ENCODE measurements at regions not wholly inside any gene's neighbourhood (a gene's known extent, or its start where the extent isn't known, plus 50 kb on each side); places are given as distances from the start of the nearest gene placed in this dataset.

GRCh38 chr15:35854316-35854715 is 308.4 kb upstream of the DPH6 start:
- TF ChIP-seq CTCF (IDR thresholded peaks at IDR 0.05), result no peak
- ATAC-seq (no peak), DNase-seq (no peak)
- H3K9me3 ChIP-seq, result no peaks in the 10 kb centered on the region
- no peaks in the 10 kb centered on the region for H3K36me3 ChIP-seq
- no peaks in the 10 kb centered on the region for H3K4me1 ChIP-seq
- H3K27me3 ChIP-seq (ENCODE audit: low read depth), result no peaks in the 10 kb centered on the region
- intact Hi-C loops (cut with DNase I), result no loop called here
- H3K4me3 ChIP-seq, result no peak overlapping the region
- no peak overlapping the region for H3K27ac ChIP-seq

- TF ChIP-seq CTCF (IDR thresholded peaks at IDR 0.05), result no peak
- Histone ChIP-seq H3K4me3 (no peak overlapping the region), H3K36me3 (no peaks in the 10 kb centered on the region), H3K27me3 (ENCODE audit: low read depth) (no peaks in the 10 kb centered on the region), H3K4me1 (no peaks in the 10 kb centered on the region), H3K9me3 (no peaks in the 10 kb centered on the region), H3K27ac (no peak overlapping the region)
- no peak for DNase-seq
- no peak for ATAC-seq
- intact Hi-C loops (cut with DNase I), result no loop called here
Measured at GRCh38 chr15:35857567-35858226, 311.7 kb upstream of the DPH6 start.

GRCh38 chr15:35858707-35859106 is 312.7 kb upstream of the DPH6 start:
- no peak overlapping the region for H3K27ac ChIP-seq
- intact Hi-C loops (cut with DNase I), result no loop called here
- no peaks in the 10 kb centered on the region for H3K27me3 ChIP-seq (ENCODE audit: low read depth)
- H3K36me3 ChIP-seq, result no peaks in the 10 kb centered on the region
- H3K4me1 ChIP-seq, result no peaks in the 10 kb centered on the region
- DNase-seq, result no peak
- no peak overlapping the region for H3K4me3 ChIP-seq
- no peaks in the 10 kb centered on the region for H3K9me3 ChIP-seq
- no peak for TF ChIP-seq CTCF (IDR thresholded peaks at IDR 0.05)
- no peak for ATAC-seq

- Histone ChIP-seq H3K36me3 (no peaks in the 10 kb centered on the region), H3K27ac (no peak overlapping the region), H3K4me1 (no peaks in the 10 kb centered on the region), H3K4me3 (no peak overlapping the region), H3K27me3 (ENCODE audit: low read depth) (no peaks in the 10 kb centered on the region), H3K9me3 (no peaks in the 10 kb centered on the region)
- no peak for ATAC-seq
- intact Hi-C loops (cut with DNase I), result no loop called here
- TF ChIP-seq CTCF (IDR thresholded peaks at IDR 0.05), result no peak
- DNase-seq, result no peak
Measured at GRCh38 chr15:35863655-35864054, 317.7 kb upstream of the DPH6 start.

- no peak for DNase-seq
- Histone ChIP-seq H3K27ac (no peak overlapping the region), H3K4me1 (no peaks in the 10 kb centered on the region), H3K36me3 (no peaks in the 10 kb centered on the region), H3K4me3 (no peak overlapping the region), H3K27me3 (ENCODE audit: low read depth) (no peaks in the 10 kb centered on the region), H3K9me3 (no peaks in the 10 kb centered on the region)
- no peak for TF ChIP-seq CTCF (IDR thresholded peaks at IDR 0.05)
- intact Hi-C loops (cut with DNase I), result no loop called here
- ATAC-seq, result no peak
Measured at GRCh38 chr15:35867356-35867755, 321.4 kb upstream of the DPH6 start.
